Endothelial cell of umbilical vein (primary cell): ENCODE measurements at regions not wholly inside any gene's neighbourhood (a gene's known extent, or its start where the extent isn't known, plus 50 kb on each side); places are given as distances from the start of the nearest gene placed in this dataset.

Experiments used
- BruUV-seq: library from RNA; stranded (reverse); fragments of 400-500 nt; replicated peaks from 2 replicates; lab custom pipeline; 2021; lab: Mats Ljungman, UMichigan
- CTCF ChIA-PET: fragments of 300-600, 350-600 bp; sonication (Branson Sonifier 250); formaldehyde crosslinking; loops from one replicate; lab custom pipeline; 2021; ENCODE audit warnings: antibody characterized with exemption, inconsistent platforms; lab: Charles Lee
- POLR2A ChIA-PET: fragments of 300-600, 350-600 bp; sonication (Branson Sonifier 250); formaldehyde crosslinking; loops from one replicate; lab custom pipeline; 2021; ENCODE audit warnings: antibody characterized with exemption, inconsistent platforms; lab: Charles Lee
- DNase-seq: peaks from one replicate; pipeline ENCODE4 v3.0.0-alpha.2; 2011; ENCODE audit warnings: low read depth, low spot score
- FAIRE-seq: peaks from 2 replicates; lab custom pipeline; 2011; peaks lifted over from hg19 to GRCh38; lab: Jason Lieb, UNC
- H2AFZ ChIP-seq: 2 replicates; pipeline ENCODE4 v1.6.0; 2012; ENCODE audit warnings: low read depth, low read length, control low read depth, inconsistent platforms
- H3K27ac ChIP-seq: 2 replicates; pipeline ENCODE4 v1.5.1; 2011; ENCODE audit warnings: low read depth, mild to moderate bottlenecking, control low read depth, low read length, moderate library complexity; ENCODE audit not compliant: insufficient read depth
- H3K27me3 ChIP-seq, 2 experiments: 2 replicates each; pipeline versions ENCODE4 v1.6.0 to v1.6.1; 2011; ENCODE audit warnings: low read length in 2 of 2, mixed read lengths in 1 of 2; ENCODE audit not compliant: control insufficient read depth in 2 of 2, insufficient read depth in 2 of 2
- H3K36me3 ChIP-seq, 2 experiments: 2 replicates in 1 of 2; 3 replicates in 1 of 2; pipeline ENCODE4 v1.5.1; 2011; ENCODE audit warnings: low read length in 2 of 2, mild to moderate bottlenecking in 1 of 2, moderate library complexity in 1 of 2; ENCODE audit not compliant: control insufficient read depth in 2 of 2, insufficient read depth in 2 of 2; ENCODE audit errors: extremely low read depth in 1 of 2
- H3K4me1 ChIP-seq: 3 replicates; pipeline ENCODE4 v1.5.1; 2011; ENCODE audit warnings: mild to moderate bottlenecking, low read length; ENCODE audit not compliant: control insufficient read depth, insufficient read depth; ENCODE audit errors: extremely low read depth
- H3K4me2 ChIP-seq: 2 replicates; pipeline ENCODE4 v1.6.1; 2011; ENCODE audit warnings: low read length, control low read depth, mixed read lengths; ENCODE audit not compliant: insufficient read depth
- H3K4me3 ChIP-seq, 3 experiments: fragments of 200-600 bp in 1 of 3; sonication (generic), shearing (Covaris generic) in 1 of 3; replicated peaks in 1 of 3; 2 replicates each; pipeline ENCODE4 v1.5.1; 2011 to 2016; ENCODE audit warnings: control low read depth in 3 of 3, low read length in 3 of 3, mild to moderate bottlenecking in 2 of 3, inconsistent platforms in 1 of 3, low read depth in 1 of 3, moderate library complexity in 1 of 3; ENCODE audit not compliant: insufficient read depth in 1 of 3
- H3K79me2 ChIP-seq: 2 replicates; pipeline ENCODE4 v1.6.0; 2012; ENCODE audit warnings: low read length, inconsistent platforms; ENCODE audit not compliant: control insufficient read depth, insufficient read depth
- H3K9ac ChIP-seq: replicated peaks from 2 replicates; pipeline ENCODE3; 2011; ENCODE audit warnings: low read length, control low read depth; ENCODE audit not compliant: insufficient read depth; ENCODE audit errors: extremely low read depth
- H3K9me1 ChIP-seq: replicated peaks from 3 replicates; pipeline ENCODE4 v1.6.0; 2011; ENCODE audit warnings: mild to moderate bottlenecking, low read length; ENCODE audit not compliant: control insufficient read depth, insufficient read depth; ENCODE audit errors: extremely low read depth
- H3K9me3 ChIP-seq: replicated peaks from 2 replicates; pipeline ENCODE4 v1.5.1; 2012; ENCODE audit warnings: low read length, inconsistent platforms; ENCODE audit not compliant: control insufficient read depth, insufficient read depth
- H4K20me1 ChIP-seq: replicated peaks from 2 replicates; pipeline ENCODE3; 2011; ENCODE audit warnings: mild to moderate bottlenecking, low read length; ENCODE audit not compliant: control insufficient read depth, insufficient read depth; ENCODE audit errors: extremely low read depth
- CTCF ChIP-seq, 2 donors: IDR thresholded peaks; 1 replicate in 1 of 2; 2 replicates in 1 of 2; pipeline ENCODE4 v1.5.1; 2011; ENCODE audit warnings: low read length in 2 of 2, mild to moderate bottlenecking in 2 of 2, moderate library complexity in 2 of 2, control low read depth in 1 of 2, inconsistent platforms in 1 of 2, low read depth in 1 of 2; ENCODE audit not compliant: insufficient read depth in 1 of 2; ENCODE audit errors: extremely low read depth in 1 of 2
- EZH2 ChIP-seq: IDR thresholded peaks from 2 replicates; pipeline ENCODE4 v1.6.1; 2012; ENCODE audit warnings: borderline replicate concordance, low read depth, mild to moderate bottlenecking, moderate library complexity, low read length, inconsistent platforms; ENCODE audit not compliant: severe bottlenecking
- FOS ChIP-seq: IDR thresholded peaks from 2 replicates; pipeline ENCODE4 v1.6.1; 2011; ENCODE audit warnings: mild to moderate bottlenecking, low read length, moderate library complexity, borderline replicate concordance; ENCODE audit not compliant: insufficient read depth
- GATA2 ChIP-seq: IDR thresholded peaks from 2 replicates; pipeline ENCODE4 v1.7.0; 2011; ENCODE audit warnings: low read depth, mild to moderate bottlenecking, moderate library complexity, mixed read lengths, low read length; ENCODE audit not compliant: insufficient read length, insufficient read depth
- JUN ChIP-seq: IDR thresholded peaks from 2 replicates; pipeline ENCODE4 v1.6.1; 2011; ENCODE audit warnings: borderline replicate concordance, low read depth; ENCODE audit not compliant: insufficient read length, insufficient read depth
- MAX ChIP-seq: IDR thresholded peaks from 2 replicates; pipeline ENCODE4 v1.6.1; 2011; ENCODE audit not compliant: insufficient read depth, insufficient read length
- MYC ChIP-seq: IDR thresholded peaks from one replicate; pipeline ENCODE4 v1.6.1; 2011; ENCODE audit warnings: mild to moderate bottlenecking, low read depth, low read length
- POLR2A ChIP-seq: IDR thresholded peaks from 2 replicates; pipeline ENCODE4 v1.6.1; 2012; ENCODE audit warnings: low read depth, mild to moderate bottlenecking, control low read depth, low read length
- POLR2AphosphoS5 ChIP-seq: IDR thresholded peaks from 2 replicates; pipeline ENCODE4 v1.6.1; 2012; ENCODE audit warnings: low read depth, mild to moderate bottlenecking, control low read depth, low read length, moderate library complexity; ENCODE audit not compliant: insufficient read depth
- dilution Hi-C: fragments of 300-500 bp; cut with MboI; formaldehyde crosslinking; loops from one replicate; pipeline ENCODE4 v1.15.0; 2019; ENCODE audit warnings: low sequenced_read_pairs; ENCODE audit not compliant: extremely low pct_ligation_motif_present
- intact Hi-C: fragments of 100-400 bp; cut with micrococcal nuclease; formaldehyde crosslinking; loops from one replicate; pipeline ENCODE4 v1.10.0; 2022

DNA sequence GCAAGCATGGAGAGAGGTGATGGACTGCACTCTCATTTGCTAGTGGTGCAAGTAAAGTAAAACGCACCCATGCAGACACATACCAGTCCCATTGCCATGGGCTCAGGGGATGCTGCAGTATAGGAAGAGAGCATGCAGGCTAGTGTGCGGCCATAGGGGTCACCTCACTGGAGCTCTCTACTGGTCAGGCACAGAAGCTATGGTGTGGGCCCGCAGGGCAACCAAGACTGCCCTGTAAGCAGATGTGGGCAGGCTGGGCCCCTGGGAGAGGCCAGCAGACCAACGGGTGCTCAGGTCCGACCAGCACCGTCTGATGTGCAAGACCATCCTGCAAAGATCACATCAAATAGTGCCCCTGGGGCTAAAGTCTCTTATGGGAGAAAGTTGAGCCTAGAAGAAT is 290.7 kb downstream of the HTR1B start:
- H3K9me3 ChIP-seq: no peaks in the 10 kb centered on the region
- TF ChIP-seq MYC (no peak), FOS (no peak), JUN (no peak), MAX (no peak), POLR2AphosphoS5 (no peak), POLR2A (no peak), EZH2 (no peak), CTCF (IDR thresholded peaks at IDR 0.05; ENCODE audit: extremely low read depth in 1 of 2, insufficient read depth in 1 of 2, low read depth in 1 of 2, low read length in 2 of 2) (no peak), GATA2 (no peak)
- DNase-seq: no peak
- H3K9me1 ChIP-seq: no peaks in the 10 kb centered on the region
- no peak overlapping the region for H3K27ac ChIP-seq
- no peak overlapping the region for H2AFZ ChIP-seq
- no peaks in the 10 kb centered on the region for H3K36me3 ChIP-seq
- no peak overlapping the region for H3K9ac ChIP-seq
- no peaks in the 10 kb centered on the region for H3K27me3 ChIP-seq
- BruUV-seq: no TSS peak
- no peak overlapping the region for H3K4me2 ChIP-seq
- CTCF ChIA-PET: no interaction called here
- no peak overlapping the region for H3K4me3 ChIP-seq
- no peaks in the 10 kb centered on the region for H3K4me1 ChIP-seq
- no peaks in the 10 kb centered on the region for H4K20me1 ChIP-seq
- FAIRE-seq: no peak
- no peaks in the 10 kb centered on the region for H3K79me2 ChIP-seq
- intact Hi-C loops: no loop called here
- dilution Hi-C loops: no loop called here
- POLR2A ChIA-PET: no interaction called here
